ENCODE measurements at regions not wholly inside any gene's neighbourhood (a gene's known extent, or its start where the extent isn't known, plus 50 kb on each side); places are given as distances from the start of the nearest gene placed in this dataset.

DNA sequence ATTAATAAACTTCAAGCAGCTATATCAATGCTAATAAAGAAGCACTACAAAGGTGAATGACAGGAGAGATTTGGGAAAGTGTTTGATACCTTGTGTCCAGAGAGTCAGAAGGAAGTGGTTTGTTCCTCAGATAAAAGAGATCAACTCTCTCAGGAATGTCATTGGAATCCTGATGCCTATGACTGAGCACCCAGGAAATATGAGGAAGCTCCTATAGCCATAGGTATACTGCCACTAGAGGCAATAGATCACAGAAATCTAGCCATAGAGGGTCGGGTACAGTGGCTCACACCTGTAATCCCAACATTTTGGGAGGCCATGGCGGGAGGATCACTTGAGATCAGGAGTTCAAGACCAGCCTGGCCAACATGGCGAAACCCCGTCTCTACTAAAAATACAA is 612.6 kb downstream of the DACH1 start:
- no peak for TF ChIP-seq TAF1 (IDR thresholded peaks at IDR 0.05; ENCODE audit: borderline replicate concordance, low read depth, low read length)
- TF ChIP-seq GATA2 (CRISPR knock-in tag; IDR thresholded peaks at IDR 0.05), result no peak
- TF ChIP-seq FOXM1 (IDR thresholded peaks at IDR 0.05; ENCODE audit: low read depth), result no peak
- TF ChIP-seq, protein P1, sequence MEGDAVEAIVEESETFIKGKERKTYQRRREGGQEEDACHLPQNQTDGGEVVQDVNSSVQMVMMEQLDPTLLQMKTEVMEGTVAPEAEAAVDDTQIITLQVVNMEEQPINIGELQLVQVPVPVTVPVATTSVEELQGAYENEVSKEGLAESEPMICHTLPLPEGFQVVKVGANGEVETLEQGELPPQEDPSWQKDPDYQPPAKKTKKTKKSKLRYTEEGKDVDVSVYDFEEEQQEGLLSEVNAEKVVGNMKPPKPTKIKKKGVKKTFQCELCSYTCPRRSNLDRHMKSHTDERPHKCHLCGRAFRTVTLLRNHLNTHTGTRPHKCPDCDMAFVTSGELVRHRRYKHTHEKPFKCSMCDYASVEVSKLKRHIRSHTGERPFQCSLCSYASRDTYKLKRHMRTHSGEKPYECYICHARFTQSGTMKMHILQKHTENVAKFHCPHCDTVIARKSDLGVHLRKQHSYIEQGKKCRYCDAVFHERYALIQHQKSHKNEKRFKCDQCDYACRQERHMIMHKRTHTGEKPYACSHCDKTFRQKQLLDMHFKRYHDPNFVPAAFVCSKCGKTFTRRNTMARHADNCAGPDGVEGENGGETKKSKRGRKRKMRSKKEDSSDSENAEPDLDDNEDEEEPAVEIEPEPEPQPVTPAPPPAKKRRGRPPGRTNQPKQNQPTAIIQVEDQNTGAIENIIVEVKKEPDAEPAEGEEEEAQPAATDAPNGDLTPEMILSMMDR (IDR thresholded peaks at IDR 0.05), result no peak
- TF ChIP-seq RAD21 (IDR thresholded peaks at IDR 0.05; ENCODE audit: low read length), result no peak
- no peak for TF ChIP-seq POLR2AphosphoS5 (IDR thresholded peaks at IDR 0.05; ENCODE audit: low read depth, low read length)
- no peak for TF ChIP-seq SIN3A (IDR thresholded peaks at IDR 0.05; ENCODE audit: borderline replicate concordance, low read depth, low read length)
- TF ChIP-seq MEF2A (IDR thresholded peaks at IDR 0.05; ENCODE audit: borderline replicate concordance, low read depth), result no peak
- TF ChIP-seq, protein P2, sequence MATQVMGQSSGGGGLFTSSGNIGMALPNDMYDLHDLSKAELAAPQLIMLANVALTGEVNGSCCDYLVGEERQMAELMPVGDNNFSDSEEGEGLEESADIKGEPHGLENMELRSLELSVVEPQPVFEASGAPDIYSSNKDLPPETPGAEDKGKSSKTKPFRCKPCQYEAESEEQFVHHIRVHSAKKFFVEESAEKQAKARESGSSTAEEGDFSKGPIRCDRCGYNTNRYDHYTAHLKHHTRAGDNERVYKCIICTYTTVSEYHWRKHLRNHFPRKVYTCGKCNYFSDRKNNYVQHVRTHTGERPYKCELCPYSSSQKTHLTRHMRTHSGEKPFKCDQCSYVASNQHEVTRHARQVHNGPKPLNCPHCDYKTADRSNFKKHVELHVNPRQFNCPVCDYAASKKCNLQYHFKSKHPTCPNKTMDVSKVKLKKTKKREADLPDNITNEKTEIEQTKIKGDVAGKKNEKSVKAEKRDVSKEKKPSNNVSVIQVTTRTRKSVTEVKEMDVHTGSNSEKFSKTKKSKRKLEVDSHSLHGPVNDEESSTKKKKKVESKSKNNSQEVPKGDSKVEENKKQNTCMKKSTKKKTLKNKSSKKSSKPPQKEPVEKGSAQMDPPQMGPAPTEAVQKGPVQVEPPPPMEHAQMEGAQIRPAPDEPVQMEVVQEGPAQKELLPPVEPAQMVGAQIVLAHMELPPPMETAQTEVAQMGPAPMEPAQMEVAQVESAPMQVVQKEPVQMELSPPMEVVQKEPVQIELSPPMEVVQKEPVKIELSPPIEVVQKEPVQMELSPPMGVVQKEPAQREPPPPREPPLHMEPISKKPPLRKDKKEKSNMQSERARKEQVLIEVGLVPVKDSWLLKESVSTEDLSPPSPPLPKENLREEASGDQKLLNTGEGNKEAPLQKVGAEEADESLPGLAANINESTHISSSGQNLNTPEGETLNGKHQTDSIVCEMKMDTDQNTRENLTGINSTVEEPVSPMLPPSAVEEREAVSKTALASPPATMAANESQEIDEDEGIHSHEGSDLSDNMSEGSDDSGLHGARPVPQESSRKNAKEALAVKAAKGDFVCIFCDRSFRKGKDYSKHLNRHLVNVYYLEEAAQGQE (IDR thresholded peaks at IDR 0.05; ENCODE audit: low read depth, low read length), result no peak
- TF ChIP-seq, protein P3, sequence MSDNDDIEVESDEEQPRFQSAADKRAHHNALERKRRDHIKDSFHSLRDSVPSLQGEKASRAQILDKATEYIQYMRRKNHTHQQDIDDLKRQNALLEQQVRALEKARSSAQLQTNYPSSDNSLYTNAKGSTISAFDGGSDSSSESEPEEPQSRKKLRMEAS (IDR thresholded peaks at IDR 0.05; ENCODE audit: low read depth), result no peak
- TF ChIP-seq CHD2 (IDR thresholded peaks at IDR 0.05; ENCODE audit: low read length, partially characterized antibody), result no peak
- no peak for TF ChIP-seq FOXJ3 (CRISPR knock-in tag; IDR thresholded peaks at IDR 0.05)
- TF ChIP-seq RCOR1 (IDR thresholded peaks at IDR 0.05; ENCODE audit: low read length), result no peak
